Stimulated activated CD4-positive, alpha-beta T cell treated with anti-CD3 and anti-CD28 coated beads, Interleukin-1b, Interleukin-23, amount 100 ng/mL, for 24 hours (primary cell): ENCODE measurements at regions not wholly inside any gene's neighbourhood (a gene's known extent, or its start where the extent isn't known, plus 50 kb on each side); places are given as distances from the start of the nearest gene placed in this dataset.

Source experiments
- DNase-seq, 4 experiments: peaks; one replicate each; pipeline ENCODE4 v3.0.0-alpha.2; 2020; ENCODE audit warnings: low read depth in 4 of 4, low spot score in 1 of 4

GRCh38 chr12:66848967-66849366, 170.1 kb upstream of the GRIP1 start:
- DNase-seq, result no peak

- no peak for DNase-seq
These were observed 172.3 kb upstream of the GRIP1 start for GRCh38 chr12:66851134-66851533.

- DNase-seq, result no peak
These were observed 173.2 kb upstream of the GRIP1 start for GRCh38 chr12:66852091-66852490.

- DNase-seq, result no peak
These were observed 173.9 kb upstream of the GRIP1 start for GRCh38 chr12:66852765-66853164.

- DNase-seq, result no peak
These were observed 181.0 kb upstream of the GRIP1 start for GRCh38 chr12:66859751-66860440.

GRCh38 chr12:66860752-66861750, 182.2 kb upstream of the GRIP1 start:
- DNase-seq, result peak; percentile 26 to 45 (median 38)

GRCh38 chr12:66862356-66862985, 183.6 kb upstream of the GRIP1 start:
- no peak for DNase-seq

- no peak for DNase-seq
These were observed 184.4 kb upstream of the GRIP1 start for GRCh38 chr12:66863276-66863675.

- no peak for DNase-seq
These were observed 199.0 kb upstream of the GRIP1 start for GRCh38 chr12:66877925-66878324.

GRCh38 chr12:66879409-66879808, 200.5 kb upstream of the GRIP1 start:
- no peak for DNase-seq

GRCh38 chr12:66881386-66881785, 202.5 kb upstream of the GRIP1 start:
- no peak for DNase-seq

- DNase-seq, result no peak
These were observed 205.2 kb upstream of the GRIP1 start for GRCh38 chr12:66884091-66884490.

- no peak for DNase-seq
These were observed 206.4 kb upstream of the GRIP1 start for GRCh38 chr12:66885115-66885875.

GRCh38 chr12:66896797-66897196, 217.9 kb upstream of the GRIP1 start:
- DNase-seq, result no peak

GRCh38 chr12:66898700-66899469, 220.0 kb upstream of the GRIP1 start:
- no peak for DNase-seq

- DNase-seq, result no peak
These were observed 220.7 kb upstream of the GRIP1 start for GRCh38 chr12:66899588-66899987.

GRCh38 chr12:66900616-66901015, 221.7 kb upstream of the GRIP1 start:
- no peak for DNase-seq

- DNase-seq, result no peak
These were observed 222.5 kb upstream of the GRIP1 start for GRCh38 chr12:66901138-66901932.

- no peak for DNase-seq
These were observed 223.1 kb upstream of the GRIP1 start for GRCh38 chr12:66902020-66902419.
